Muscle layer of duodenum (tissue), 2 donors: ENCODE measurements at regions not wholly inside any gene's neighbourhood (a gene's known extent, or its start where the extent isn't known, plus 50 kb on each side); places are given as distances from the start of the nearest gene placed in this dataset.

Experiments
- H3K27ac ChIP-seq: one replicate; pipeline ENCODE4 v1.7.0; 2013; ENCODE audit warnings: mild to moderate bottlenecking, low read length
- H3K27me3 ChIP-seq: one replicate; pipeline ENCODE4 v1.7.0; 2013; ENCODE audit warnings: low read depth, mild to moderate bottlenecking, control low read depth, low read length
- H3K36me3 ChIP-seq, 2 donors: one replicate each; pipeline ENCODE4 v1.7.0; 2013; ENCODE audit warnings: low read length in 2 of 2, control low read depth in 1 of 2, mild to moderate bottlenecking in 1 of 2; ENCODE audit not compliant: insufficient read depth in 2 of 2, control insufficient read depth in 1 of 2
- H3K4me1 ChIP-seq, 2 donors: one replicate each; pipeline ENCODE4 v1.7.0; 2013; ENCODE audit warnings: low read length in 2 of 2, mild to moderate bottlenecking in 2 of 2, control low read depth in 1 of 2, moderate library complexity in 1 of 2; ENCODE audit not compliant: insufficient read depth in 2 of 2, control insufficient read depth in 1 of 2
- H3K4me3 ChIP-seq, 2 donors: one replicate each; pipeline ENCODE4 v1.7.0; 2013; ENCODE audit warnings: low read length in 2 of 2, low read depth in 1 of 2, mild to moderate bottlenecking in 1 of 2
- H3K9me3 ChIP-seq, 2 donors: one replicate each; pipeline ENCODE4 v1.7.0; 2013; ENCODE audit warnings: low read length in 2 of 2, control low read depth in 1 of 2, mild to moderate bottlenecking in 1 of 2; ENCODE audit not compliant: control insufficient read depth in 1 of 2
- donor health status: healthy.

- Histone ChIP-seq H3K9me3 (no peaks in the 10 kb centered on the region), H3K36me3 (no peaks in the 10 kb centered on the region), H3K27me3 (no peaks in the 10 kb centered on the region), H3K4me1 (no peaks in the 10 kb centered on the region), H3K27ac (no peak overlapping the region), H3K4me3 (no peak overlapping the region)
Observed at GRCh38 chr3:168288511-168289401, 193.0 kb upstream of the GOLIM4 start.

- Histone ChIP-seq H3K4me1 (no peaks in the 10 kb centered on the region), H3K4me3 (no peak overlapping the region), H3K9me3 (no peaks in the 10 kb centered on the region), H3K27me3 (no peaks in the 10 kb centered on the region), H3K27ac (no peak overlapping the region), H3K36me3 (no peaks in the 10 kb centered on the region)
Observed at GRCh38 chr3:168285506-168285905, 189.8 kb upstream of the GOLIM4 start.

- Histone ChIP-seq H3K4me1 (no peaks in the 10 kb centered on the region), H3K36me3 (no peaks in the 10 kb centered on the region), H3K4me3 (no peak overlapping the region), H3K9me3 (no peaks in the 10 kb centered on the region), H3K27me3 (no peaks in the 10 kb centered on the region), H3K27ac (no peak overlapping the region)
Observed at GRCh38 chr3:168284728-168285127, 189.0 kb upstream of the GOLIM4 start.

- no peak overlapping the region for H3K27ac ChIP-seq
- H3K4me1 ChIP-seq, result no peaks in the 10 kb centered on the region
- no peaks in the 10 kb centered on the region for H3K27me3 ChIP-seq
- no peaks in the 10 kb centered on the region for H3K36me3 ChIP-seq
- H3K9me3 ChIP-seq, result no peaks in the 10 kb centered on the region
- no peak overlapping the region for H3K4me3 ChIP-seq
Observed at GRCh38 chr3:168275662-168276061, 179.9 kb upstream of the GOLIM4 start.

- Histone ChIP-seq H3K4me1 (no peaks in the 10 kb centered on the region), H3K4me3 (no peak overlapping the region), H3K36me3 (no peaks in the 10 kb centered on the region), H3K27me3 (no peaks in the 10 kb centered on the region), H3K27ac (no peak overlapping the region), H3K9me3 (no peaks in the 10 kb centered on the region)
Observed at GRCh38 chr3:168273917-168274316, 178.2 kb upstream of the GOLIM4 start.

GRCh38 chr3:168273036-168273435, 177.3 kb upstream of the GOLIM4 start:
- Histone ChIP-seq H3K36me3 (no peaks in the 10 kb centered on the region), H3K4me1 (no peaks in the 10 kb centered on the region), H3K27me3 (no peaks in the 10 kb centered on the region), H3K9me3 (no peaks in the 10 kb centered on the region), H3K27ac (no peak overlapping the region), H3K4me3 (no peak overlapping the region)

- Histone ChIP-seq H3K36me3 (no peaks in the 10 kb centered on the region), H3K9me3 (no peaks in the 10 kb centered on the region), H3K4me1 (no peaks in the 10 kb centered on the region), H3K27me3 (no peaks in the 10 kb centered on the region), H3K4me3 (no peak overlapping the region), H3K27ac (no peak overlapping the region)
Observed at GRCh38 chr3:168272343-168272985, 176.7 kb upstream of the GOLIM4 start.

- H3K4me3 ChIP-seq, result no peak overlapping the region
- H3K4me1 ChIP-seq, result no peaks in the 10 kb centered on the region
- no peaks in the 10 kb centered on the region for H3K27me3 ChIP-seq
- no peaks in the 10 kb centered on the region for H3K9me3 ChIP-seq
- no peaks in the 10 kb centered on the region for H3K36me3 ChIP-seq
- no peak overlapping the region for H3K27ac ChIP-seq
Observed at GRCh38 chr3:168271932-168272331, 176.2 kb upstream of the GOLIM4 start.

- H3K9me3 ChIP-seq, result no peaks in the 10 kb centered on the region
- no peaks in the 10 kb centered on the region for H3K36me3 ChIP-seq
- H3K4me1 ChIP-seq, result no peaks in the 10 kb centered on the region
- H3K27ac ChIP-seq, result no peak overlapping the region
- no peak overlapping the region for H3K4me3 ChIP-seq
- no peaks in the 10 kb centered on the region for H3K27me3 ChIP-seq
Observed at GRCh38 chr3:168269001-168269400, 173.3 kb upstream of the GOLIM4 start.

GRCh38 chr3:168267179-168267578, 171.5 kb upstream of the GOLIM4 start:
- H3K4me1 ChIP-seq, result no peaks in the 10 kb centered on the region
- no peaks in the 10 kb centered on the region for H3K27me3 ChIP-seq
- no peaks in the 10 kb centered on the region for H3K36me3 ChIP-seq
- H3K4me3 ChIP-seq, result no peak overlapping the region
- no peak overlapping the region for H3K27ac ChIP-seq
- no peaks in the 10 kb centered on the region for H3K9me3 ChIP-seq

- H3K27me3 ChIP-seq, result no peaks in the 10 kb centered on the region
- no peaks in the 10 kb centered on the region for H3K36me3 ChIP-seq
- H3K9me3 ChIP-seq, result no peaks in the 10 kb centered on the region
- no peak overlapping the region for H3K27ac ChIP-seq
- H3K4me3 ChIP-seq, result no peak overlapping the region
- no peaks in the 10 kb centered on the region for H3K4me1 ChIP-seq
Observed at GRCh38 chr3:168266335-168266734, 170.6 kb upstream of the GOLIM4 start.
